GM19023 (cell line): ENCODE measurements at regions not wholly inside any gene's neighbourhood (a gene's known extent, or its start where the extent isn't known, plus 50 kb on each side); places are given as distances from the start of the nearest gene placed in this dataset.

Experiments used
- ATAC-seq: cut with Tn5 transposase; IDR thresholded peaks from one replicate; pipeline ENCODE4 v1.9.1; 2021; ENCODE audit warnings: mild to moderate bottlenecking, moderate library complexity; ENCODE audit not compliant: unreplicated experiment

DNA sequence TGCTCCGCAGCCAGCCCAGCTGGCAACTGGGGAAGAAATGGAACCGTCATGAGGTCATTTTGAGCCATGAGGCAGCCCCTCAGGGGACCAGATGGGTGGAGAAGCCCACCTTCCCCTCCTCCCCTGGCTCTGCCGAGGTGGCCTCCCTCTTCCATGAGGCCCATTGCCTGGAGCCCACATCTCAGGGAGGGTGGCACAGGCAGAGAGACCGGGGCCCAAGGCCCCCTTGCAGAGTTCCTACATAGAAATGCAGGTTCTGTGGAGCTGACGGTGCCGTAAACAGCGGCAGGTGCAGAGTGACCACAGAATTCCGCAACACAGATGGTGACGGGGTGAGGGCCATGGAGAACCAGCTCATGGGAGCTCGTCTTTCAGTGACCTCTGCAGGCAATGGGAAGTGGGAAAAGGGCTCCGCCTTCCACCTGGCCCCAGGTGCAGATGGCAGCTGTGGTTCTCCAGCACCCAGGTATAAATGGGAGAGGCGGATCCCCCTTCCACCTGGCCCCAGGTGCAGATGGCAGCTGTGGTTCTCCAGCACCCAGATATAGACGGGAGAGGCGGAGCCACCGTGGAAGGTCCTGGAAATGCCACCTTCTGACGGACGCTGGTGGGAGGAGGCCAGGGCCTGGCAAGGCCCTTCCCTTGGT is 765.4 kb downstream of the BRD1 start:
- ATAC-seq = no peak

DNA sequence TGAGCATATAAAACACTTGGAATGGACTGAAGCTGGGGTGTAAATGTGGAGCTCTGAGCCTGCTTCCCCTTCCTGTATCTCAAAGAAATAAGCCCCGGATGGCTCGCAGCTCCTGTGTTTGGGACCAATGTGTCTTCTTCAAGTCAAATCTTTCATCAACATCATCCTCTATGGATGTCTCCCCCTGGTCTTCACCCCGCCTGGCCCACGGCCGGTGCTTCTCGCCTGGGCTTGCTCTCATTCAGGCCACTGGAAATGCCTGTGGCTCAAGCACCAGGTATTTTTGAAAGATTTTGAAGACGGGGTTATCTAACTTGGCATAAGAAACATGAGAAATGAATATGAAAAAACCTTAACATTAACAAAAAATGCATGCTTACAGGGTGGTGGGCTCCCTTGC is 769.8 kb downstream of the BRD1 start:
- no peak for ATAC-seq

DNA sequence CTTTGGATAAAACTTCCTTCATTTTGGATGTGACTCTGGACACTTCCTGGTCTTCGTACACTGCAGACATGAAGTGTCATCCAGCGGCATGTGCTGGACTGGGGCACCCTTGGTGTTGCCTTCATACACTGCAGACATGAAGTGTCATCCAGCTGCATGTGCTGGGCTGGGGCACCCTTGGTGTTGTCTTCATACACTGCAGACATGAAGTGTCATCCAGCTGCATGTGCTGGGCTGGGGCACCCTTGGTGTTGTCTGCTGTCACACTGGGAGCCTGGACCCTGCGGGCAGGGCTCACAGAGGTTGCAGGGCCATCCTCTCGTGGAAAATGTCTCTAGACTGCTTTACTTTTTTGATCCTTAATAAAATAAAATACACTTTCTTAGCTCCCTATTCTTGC is 771.4 kb downstream of the BRD1 start:
- ATAC-seq = no peak

DNA sequence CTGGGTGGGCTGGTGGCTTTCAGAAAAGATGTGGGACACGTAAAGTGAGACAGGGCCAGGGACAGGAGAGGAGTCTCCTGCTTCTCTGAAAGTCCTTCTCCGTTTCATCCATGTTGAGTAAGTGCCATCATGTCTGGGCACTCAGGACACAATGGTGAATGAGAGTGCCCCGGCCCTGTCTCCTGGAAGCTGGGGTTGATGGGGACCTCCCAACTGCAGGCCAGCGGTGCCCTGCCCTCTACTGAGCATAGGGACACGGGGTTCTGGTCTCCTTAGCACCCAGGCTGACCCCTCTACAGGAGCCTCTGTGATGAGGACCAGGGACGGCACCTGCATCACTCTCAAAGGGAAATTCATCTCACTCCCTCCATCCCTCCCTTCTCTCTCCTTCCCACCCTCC is 772.3 kb downstream of the BRD1 start:
- no peak for ATAC-seq

DNA sequence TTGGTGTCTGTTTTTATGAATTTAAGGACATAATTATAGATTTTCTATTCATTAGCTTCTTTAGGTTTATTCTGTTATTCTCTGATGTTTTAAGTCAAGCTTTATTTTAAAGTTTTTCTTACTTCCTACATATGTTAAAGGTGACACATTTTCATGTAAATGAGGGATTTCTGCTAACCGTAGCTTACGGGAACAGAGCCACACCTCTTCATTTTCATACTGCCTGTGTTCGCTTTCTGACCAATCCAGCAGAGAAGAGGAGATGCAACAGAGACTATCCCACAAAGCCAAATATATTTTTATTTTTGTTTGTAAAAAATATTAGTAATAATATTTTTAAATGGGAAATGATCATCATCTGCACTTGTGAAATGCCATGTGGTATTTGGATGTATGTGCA is 774.1 kb downstream of the BRD1 start:
- ATAC-seq = no peak

DNA sequence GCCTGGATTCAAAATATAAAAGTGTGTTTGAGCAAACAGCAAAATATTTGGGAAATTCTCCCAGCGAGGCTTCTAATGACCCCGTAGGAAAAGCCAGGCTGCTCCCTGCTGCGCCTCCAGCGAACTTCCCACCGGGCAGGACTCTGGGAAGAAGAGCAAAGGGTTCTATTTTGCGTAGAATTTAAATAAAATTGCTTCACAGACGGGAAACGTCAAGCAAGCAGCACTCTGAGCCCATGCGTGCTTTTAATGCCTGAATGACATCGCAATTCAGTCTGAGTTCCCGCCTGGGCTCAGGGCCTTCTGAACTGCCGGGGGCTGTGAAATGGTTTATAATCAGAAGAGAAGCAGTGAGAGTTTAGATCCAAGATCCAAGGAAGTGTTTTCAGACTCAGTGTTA is 775.1 kb downstream of the BRD1 start:
- ATAC-seq = no peak

DNA sequence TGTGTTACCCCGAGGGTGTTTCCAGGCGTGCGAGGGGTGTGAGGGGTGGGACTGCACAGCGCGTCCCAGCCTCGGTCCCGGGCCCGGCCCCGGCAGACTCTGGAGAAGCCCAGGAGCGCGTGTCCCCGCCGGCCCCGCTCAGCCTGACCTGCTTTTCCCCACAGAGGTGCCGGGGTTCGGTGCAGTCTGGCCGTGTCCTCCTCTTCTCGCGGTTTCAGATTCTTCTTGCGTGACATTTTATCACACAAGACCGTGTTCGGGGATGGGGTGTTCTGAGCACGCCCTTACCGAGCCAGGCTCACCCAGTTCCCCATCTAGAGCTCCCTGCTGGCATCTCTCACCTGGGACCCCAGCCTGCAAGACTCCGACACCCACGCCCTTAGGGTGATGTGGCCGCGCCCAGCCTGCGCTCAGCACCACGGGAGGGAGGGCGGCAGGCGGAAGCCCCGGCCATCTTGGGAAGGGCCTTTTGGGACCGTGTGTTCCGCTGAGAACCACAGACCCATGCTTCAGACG is 775.6 kb downstream of the BRD1 start:
- ATAC-seq = no peak

DNA sequence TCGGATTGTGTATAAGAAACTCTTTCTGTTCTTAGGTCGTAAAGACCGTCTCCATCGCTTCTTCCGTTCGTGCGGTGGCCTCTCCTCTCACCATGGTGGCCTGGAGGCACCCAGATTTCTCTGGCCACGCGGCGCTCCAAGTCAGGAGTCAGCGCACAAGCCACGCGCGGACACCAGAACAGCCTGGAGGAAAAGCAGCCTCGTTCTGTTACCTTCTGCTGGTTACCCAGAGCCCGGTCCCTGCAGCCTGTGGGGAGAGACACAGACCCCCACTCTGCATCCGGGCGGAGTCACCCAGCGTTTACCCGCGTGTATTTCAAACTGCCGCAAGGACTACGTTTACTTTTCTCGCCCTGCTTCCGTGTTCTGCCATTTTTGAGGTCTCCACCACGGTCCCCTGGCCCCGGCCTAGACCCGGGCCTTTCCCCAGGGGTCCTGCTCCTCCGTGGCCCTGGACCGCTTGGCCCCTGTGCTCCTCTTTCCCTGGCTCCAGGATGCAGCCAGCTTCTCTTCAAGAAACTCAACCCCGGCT is 776.1 kb downstream of the BRD1 start:
- ATAC-seq = no peak

DNA sequence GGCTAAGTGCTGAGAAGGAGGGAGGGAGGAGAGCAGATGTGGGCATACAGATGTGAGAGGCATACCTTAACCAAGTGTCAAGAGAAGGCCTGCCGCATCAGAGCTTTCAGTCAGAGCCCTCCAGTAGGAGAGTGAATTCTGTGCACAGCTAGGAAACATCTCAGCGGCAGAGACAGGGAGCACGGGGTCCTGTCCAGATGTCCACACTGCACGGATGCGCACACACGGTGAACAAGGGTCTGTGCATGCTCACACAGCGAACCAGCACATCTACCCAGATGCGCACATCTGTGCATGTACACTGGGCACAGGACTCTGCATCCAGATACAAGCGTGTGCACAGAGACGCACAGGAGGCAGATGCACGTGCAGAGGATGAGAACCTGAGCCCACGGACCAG is 778.0 kb downstream of the BRD1 start:
- ATAC-seq = no peak

DNA sequence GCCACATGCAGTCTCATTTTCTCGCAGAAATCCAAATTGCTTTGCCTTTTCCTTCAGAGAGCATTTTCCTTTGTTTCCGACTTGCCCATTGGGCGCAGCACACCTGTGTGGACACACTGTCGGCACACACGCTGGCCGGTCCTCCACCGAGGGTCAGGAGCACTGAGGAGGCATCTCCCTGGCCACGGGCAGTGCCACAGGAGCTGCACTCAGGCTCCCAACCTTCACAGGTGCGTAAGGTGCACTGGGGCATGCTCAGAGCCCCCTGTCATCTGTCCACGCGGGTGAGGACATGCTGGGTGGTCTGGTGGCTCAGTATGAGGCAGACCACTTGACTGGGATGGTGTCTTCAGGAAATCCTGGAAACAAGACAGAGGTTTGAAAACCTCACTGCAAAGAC is 779.1 kb downstream of the BRD1 start:
- no peak for ATAC-seq

DNA sequence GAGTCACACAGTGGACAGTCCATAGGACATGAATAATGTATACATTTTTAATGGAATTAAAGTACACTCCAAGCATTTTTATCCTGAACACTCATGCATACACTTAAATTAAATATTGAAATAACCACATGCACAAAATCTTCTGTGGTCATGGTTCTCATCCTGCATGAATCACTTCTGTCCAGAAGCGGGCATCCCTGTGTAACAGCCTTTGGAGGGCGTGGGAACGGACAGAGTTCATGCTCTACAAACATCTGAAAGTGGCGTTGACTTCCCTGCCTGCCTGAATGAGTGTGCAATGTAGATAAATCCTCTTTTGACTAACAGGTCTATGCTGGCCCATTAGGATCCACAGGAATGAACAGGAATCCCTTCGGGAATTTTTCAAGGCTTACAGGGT is 780.2 kb downstream of the BRD1 start:
- ATAC-seq = no peak

DNA sequence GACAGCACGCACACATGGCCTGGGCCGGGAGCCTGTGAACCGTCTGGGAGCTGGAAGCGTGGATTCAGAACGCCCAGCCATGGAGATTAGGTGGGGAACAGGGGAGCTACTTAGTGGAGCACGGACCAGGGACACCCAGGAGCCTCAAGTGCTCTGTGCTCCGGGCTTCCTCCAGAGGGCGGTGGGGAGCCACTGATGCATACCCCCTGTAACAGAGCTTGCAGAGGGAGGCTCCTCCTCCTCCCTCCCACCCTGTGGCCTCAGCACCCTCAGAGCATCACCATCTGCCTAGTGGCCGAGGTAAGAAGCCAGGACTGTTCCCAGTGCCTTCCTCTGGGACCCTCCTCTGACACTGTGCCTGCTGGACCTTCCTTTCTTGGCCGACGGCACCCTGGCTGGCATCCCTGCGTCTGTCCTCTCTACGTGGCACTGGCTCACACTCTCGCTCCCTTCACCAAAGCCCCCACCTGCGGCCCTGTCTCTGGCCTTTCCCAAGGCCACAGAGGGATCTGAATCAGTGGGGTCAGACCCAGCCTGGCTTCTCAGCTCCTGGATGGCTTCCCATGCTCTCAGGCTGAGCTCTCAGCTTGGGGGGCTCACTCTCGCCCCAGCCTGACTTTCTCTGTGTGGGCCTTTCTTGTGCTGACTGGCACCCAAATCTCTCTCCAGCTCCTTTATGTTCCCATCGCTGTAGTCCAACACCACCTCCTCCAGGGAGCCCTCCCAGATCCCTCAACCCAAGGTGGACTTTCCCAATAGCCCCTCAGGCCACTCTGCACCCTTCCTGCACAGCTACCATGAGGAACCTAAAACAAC is 780.9 kb downstream of the BRD1 start:
- no peak for ATAC-seq

DNA sequence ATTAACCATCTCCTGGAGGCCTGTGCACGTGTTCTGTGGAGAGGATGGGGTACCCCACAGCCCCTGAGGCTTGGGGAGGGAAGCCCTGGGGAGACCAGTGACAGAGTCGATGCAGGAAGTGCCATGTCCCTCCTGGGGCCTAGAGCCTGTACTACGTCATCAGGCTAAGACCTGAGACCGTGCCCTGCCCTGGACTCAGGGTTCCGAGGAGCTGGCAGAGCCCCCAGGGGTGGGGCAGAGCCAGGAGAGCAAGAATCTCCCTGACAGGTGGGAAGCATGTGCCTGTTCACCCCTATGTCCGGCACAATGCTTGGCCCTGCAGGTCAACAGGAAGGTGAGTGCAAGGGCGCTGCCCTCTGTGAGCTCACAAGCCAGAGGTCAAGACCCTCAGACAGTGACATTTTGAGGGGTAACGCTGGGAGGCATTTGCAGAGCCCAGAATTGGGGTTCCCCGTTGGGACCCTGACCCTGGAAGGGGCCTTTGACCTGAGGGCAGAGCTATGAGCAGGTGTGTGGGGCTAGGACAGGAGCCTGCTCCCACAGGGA is 781.6 kb downstream of the BRD1 start:
- ATAC-seq = no peak

DNA sequence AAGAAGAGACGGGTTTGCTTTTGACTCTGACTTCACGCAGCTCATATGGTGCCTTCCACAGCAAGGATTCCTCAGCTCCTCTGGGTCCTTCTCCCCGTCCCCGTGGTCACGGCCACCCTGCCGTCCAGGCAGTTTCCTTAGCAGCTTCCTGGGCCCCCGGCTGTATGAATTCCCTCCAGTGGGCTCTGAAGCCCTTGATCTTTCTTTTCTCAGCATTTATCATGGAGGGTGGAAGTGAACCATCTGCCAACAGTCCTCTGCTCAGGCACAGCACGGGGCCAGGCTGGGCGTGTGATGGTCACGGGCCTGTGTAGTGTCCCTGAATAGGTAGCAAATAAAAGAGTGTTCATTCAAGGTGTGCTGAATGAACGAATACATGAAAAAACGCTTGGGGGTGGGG is 782.4 kb downstream of the BRD1 start:
- ATAC-seq = no peak

DNA sequence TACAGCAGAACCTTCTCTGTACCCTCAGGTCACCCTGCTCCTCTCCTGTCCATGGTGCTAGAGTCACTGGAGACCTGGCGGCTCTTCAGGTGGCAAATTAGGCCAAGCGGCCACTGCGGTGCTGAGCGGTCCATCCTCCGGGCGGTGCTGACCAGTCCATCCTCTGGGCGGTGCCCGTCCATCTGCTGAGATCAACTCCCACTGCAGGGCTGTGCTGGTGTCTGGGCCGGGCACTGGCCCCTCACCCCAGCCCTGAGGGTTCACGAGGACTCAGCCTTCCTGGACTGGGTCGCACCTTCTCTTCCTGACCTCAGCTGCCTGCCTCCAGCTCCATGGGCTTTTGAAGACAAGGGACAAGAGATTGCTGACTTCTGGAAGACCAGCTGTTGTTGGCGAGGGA is 782.9 kb downstream of the BRD1 start:
- no peak for ATAC-seq

DNA sequence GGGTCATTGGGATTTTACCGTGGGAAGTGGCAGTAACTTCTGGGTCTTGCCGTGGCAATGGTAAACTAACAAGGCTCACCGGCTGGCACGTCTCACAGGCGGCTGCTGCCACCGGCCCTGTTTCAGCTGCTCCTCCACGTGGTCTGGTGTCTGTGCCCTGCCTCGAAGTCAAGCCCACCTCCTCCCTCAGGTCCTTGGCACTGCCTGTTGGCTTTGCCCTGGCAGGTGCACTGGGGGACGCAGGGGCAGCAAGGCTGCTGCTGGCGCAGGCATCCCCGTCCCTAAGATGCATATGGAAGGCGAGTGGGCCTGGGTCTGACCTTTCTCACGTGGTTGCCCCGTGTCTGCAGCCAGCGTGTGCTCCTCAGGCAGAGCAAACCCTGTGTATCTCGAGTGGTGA is 783.6 kb downstream of the BRD1 start:
- no peak for ATAC-seq

DNA sequence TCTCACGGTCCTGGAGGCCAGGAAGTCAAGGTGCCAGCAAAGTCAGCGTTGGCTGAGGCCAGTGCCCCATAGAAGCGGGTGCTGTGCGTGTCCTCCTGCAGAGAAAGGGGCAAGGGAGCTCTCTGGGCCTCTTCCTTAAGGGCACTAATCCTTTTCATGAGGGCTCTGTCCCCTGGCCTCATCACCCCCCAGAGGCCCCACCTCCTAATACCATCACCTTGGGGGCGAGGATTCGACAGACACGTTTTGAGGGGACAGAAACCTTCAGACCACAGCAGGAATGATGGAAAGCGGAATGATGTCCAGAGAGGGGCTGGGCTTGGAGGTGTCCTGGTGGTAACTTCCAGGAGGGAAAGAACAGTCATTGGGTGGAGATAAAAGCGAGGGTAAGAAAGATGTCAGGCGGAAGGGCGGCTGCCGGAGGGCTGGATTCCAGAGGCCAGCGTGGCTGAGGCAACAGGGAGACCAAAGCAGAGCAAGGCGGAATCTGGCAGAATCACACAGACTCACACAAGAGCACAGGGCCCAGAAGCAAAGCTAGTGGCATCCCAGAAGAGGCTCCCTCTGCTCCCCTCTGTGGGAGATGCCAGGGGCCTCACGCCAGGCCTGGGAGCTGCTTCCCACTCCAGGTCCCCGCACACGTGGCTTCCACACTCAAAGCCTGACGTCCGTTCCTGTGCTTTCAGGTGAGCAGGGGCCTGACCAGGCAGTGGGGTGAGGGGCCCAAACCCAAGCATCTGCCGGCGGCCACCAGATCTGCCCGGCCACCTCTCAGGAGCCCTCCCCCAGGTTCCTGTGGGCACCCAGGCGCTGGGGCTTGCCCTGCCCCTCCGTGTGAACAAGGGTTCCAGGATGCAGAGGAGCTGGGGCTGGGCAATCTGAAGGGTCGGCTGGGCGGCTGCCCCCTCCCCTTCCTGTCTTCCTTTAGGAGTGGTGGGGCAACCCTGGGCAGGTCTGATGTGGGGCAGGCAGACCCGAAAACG is 784.5 kb downstream of the BRD1 start:
- no peak for ATAC-seq

DNA sequence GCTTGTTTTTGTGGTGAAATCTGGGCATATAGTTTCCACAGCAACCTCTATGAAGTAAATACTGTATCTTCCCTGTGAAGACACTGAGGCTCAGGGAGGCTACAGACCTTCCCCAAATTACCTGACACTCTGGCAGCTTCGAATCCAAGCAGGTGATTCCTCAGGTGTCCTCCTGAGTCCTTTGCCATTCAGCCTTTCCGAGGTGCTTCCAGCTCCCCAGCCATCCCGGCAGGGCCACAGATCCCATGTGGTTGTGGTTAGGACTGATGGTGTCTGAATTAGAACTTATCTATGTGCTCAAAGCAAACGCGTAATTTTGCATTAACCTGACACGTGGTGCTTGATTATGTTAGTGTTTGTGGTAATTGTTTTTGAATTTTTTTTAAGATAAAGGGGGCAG is 785.6 kb downstream of the BRD1 start:
- ATAC-seq = no peak

DNA sequence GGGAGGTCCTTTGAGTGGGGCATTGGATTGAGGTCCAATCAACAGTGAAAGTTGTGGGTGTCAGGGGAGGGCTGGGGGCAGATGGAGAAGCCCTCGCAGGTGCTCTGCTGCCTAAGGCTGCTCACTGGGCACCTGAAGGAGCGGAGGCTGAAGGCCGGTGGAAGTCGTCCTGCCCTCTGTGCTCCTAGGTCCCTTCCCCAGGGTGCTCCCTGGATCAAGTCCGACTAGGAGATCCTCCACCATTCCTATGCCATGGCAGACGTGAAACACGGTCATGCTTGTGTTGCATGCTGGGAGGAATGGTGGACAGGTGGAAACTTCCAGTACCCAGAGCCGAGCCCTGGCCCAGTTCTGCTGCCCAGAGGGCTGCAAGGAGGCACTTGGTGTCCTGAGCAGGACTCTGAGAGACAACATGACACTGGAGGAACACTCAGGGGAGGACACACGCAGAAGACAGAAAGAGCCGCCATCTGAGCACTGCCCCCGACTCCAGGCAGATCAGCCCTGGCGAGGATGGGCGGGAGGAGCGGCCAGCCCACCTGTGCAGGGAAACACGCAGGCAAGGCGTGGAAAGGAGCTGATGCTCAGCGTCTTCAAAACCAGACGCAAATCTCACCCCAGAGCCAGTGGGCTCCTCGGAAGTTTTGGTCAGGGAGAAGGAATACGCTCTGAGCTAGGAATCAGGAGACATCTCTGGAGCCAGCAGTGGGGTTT is 786.8 kb downstream of the BRD1 start:
- ATAC-seq = no peak

DNA sequence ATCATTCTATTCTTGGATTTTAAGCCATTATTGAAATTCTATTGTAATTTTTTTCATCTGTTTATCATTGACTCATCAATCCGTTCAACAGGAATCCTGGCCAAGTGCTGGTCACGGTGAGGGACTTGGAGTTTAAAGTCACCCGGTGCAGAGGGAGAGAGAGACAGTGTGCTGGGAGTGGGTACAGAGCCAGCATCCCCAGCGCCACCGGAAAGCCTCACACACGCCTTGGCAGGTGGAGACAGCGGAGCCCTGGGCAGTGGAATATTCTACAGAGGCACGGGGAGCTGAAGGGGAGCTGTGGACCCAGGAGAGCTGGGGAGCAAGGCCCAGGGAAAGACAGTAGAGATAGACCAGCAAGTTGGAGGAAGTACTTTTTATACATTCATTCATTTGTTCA is 787.6 kb downstream of the BRD1 start:
- ATAC-seq = no peak
